ENCODE measurements at regions not wholly inside any gene's neighbourhood (a gene's known extent, or its start where the extent isn't known, plus 50 kb on each side); places are given as distances from the start of the nearest gene placed in this dataset.

DNA sequence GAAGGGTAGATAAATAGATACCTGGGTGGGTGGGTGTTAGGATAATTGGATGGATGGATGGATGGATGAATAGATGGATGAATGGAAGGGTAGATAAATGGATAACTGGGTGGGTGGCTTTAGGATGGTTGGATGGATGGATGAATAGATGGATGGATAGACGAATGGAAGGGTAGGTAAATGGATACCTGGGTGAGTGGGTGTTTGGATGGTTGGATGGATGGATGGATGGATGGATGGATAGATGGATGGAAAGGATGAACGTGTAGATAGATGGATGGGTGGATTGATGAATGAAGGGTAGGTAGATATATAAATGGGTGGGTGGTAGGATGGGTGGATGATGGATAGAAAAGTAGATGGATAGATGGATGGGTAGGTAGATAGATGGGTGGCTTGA is 59.8 kb upstream of the RXRA start:
- Histone ChIP-seq H3K79me1 (ENCODE audit: low read length) (no peaks in the 10 kb centered on the region), H4K8ac (ENCODE audit: low read depth, low read length) (no peak overlapping the region), H3K4me3 (ENCODE audit: low read length) (no peak overlapping the region), H3K4me1 (ENCODE audit: control insufficient read depth, low read depth, low read length) (no peaks in the 10 kb centered on the region), H3K27ac (ENCODE audit: low read depth, low read length) (no peak overlapping the region), H3K4me2 (ENCODE audit: low read length) (no peak overlapping the region), H2BK120ac (ENCODE audit: low read depth, low read length) (no peak overlapping the region), H3K56ac (ENCODE audit: low read length) (no peak overlapping the region), H3K27me3 (ENCODE audit: insufficient read depth, low read length, poor library complexity) (no peaks in the 10 kb centered on the region), H3K23ac (ENCODE audit: low read length) (no peak overlapping the region), H3K79me2 (ENCODE audit: control insufficient read depth, insufficient read depth, low read length) (no peaks in the 10 kb centered on the region), H3K9ac (ENCODE audit: low read length) (no peak overlapping the region), H4K5ac (ENCODE audit: low read length) (no peak overlapping the region), H2AK5ac (ENCODE audit: low read length) (no peak overlapping the region), H3K4ac (ENCODE audit: low read depth, low read length) (no peak overlapping the region), H2BK15ac (replicated peaks; ENCODE audit: low read depth) (no peak overlapping the region), H3K36me3 (ENCODE audit: control insufficient read depth, insufficient read depth, low read length) (no peaks in the 10 kb centered on the region), H3K18ac (ENCODE audit: low read length) (no peak overlapping the region), H2BK5ac (ENCODE audit: low read length) (no peak overlapping the region)
- 100% methylated on average over 2 of the region's 2 CpGs for WGBS (ENCODE audit: extremely low coverage, insufficient coverage, low lambda C conversion rate)
- no peak for DNase-seq

DNA sequence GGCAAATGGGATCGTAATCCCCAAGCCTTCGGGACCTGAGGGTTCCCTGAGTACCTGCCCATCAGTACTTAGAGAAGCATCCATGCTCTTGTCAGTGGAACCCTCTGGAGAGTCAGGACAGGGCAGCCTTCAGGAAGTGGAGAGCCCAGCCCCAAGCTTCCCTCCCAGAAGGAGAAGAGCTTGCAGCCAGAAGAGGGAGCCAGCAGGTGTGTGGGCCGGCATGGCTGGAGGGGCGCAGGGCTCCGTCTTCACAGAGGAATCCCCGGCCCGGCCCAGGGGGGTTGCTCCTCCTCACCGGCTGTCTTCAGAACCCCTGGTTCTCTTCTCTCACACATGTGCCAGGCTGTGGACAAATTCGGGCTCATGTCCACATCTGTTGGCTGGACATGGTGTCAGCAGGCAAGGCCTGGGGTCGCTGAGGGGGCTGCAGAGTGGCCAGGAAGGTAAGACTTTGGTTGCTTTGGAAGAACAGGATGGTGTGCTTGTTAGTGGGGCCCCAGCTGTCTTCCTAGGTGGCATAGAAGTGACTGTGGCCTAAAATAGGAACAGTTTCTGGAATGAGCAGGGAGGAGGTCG is 58.9 kb upstream of the RXRA start:
- H3K4me1 ChIP-seq (ENCODE audit: control insufficient read depth, low read depth, low read length), result no peaks in the 10 kb centered on the region
- H3K27me3 ChIP-seq (ENCODE audit: insufficient read depth, low read length, poor library complexity), result no peaks in the 10 kb centered on the region
- H3K36me3 ChIP-seq (ENCODE audit: control insufficient read depth, insufficient read depth, low read length), result no peaks in the 10 kb centered on the region
- H3K79me2 ChIP-seq (ENCODE audit: control insufficient read depth, insufficient read depth, low read length), result no peaks in the 10 kb centered on the region
- no peak overlapping the region for H2BK5ac ChIP-seq (ENCODE audit: low read length)
- H3K27ac ChIP-seq (ENCODE audit: low read depth, low read length), result no peak overlapping the region
- H3K9ac ChIP-seq (ENCODE audit: low read length), result no peak overlapping the region
- H3K4me2 ChIP-seq (ENCODE audit: low read length), result no peak overlapping the region
- H3K79me1 ChIP-seq (ENCODE audit: low read length), result no peaks in the 10 kb centered on the region
- peak; percentile 24 for DNase-seq
- H3K56ac ChIP-seq (ENCODE audit: low read length), result no peak overlapping the region
- H3K23ac ChIP-seq (ENCODE audit: low read length), result no peak overlapping the region
- no peak overlapping the region for H4K5ac ChIP-seq (ENCODE audit: low read length)
- no peak overlapping the region for H3K4ac ChIP-seq (ENCODE audit: low read depth, low read length)
- H4K8ac ChIP-seq (ENCODE audit: low read depth, low read length), result no peak overlapping the region
- H2BK15ac ChIP-seq (replicated peaks; ENCODE audit: low read depth), result no peak overlapping the region
- H3K4me3 ChIP-seq (ENCODE audit: low read length), result no peak overlapping the region
- no peak overlapping the region for H2BK120ac ChIP-seq (ENCODE audit: low read depth, low read length)
- H2AK5ac ChIP-seq (ENCODE audit: low read length), result no peak overlapping the region
- H3K18ac ChIP-seq (ENCODE audit: low read length), result no peak overlapping the region
- no CpG with 5 or more reads among the region's 11 CpGs for WGBS (ENCODE audit: extremely low coverage, insufficient coverage, low lambda C conversion rate)

DNA sequence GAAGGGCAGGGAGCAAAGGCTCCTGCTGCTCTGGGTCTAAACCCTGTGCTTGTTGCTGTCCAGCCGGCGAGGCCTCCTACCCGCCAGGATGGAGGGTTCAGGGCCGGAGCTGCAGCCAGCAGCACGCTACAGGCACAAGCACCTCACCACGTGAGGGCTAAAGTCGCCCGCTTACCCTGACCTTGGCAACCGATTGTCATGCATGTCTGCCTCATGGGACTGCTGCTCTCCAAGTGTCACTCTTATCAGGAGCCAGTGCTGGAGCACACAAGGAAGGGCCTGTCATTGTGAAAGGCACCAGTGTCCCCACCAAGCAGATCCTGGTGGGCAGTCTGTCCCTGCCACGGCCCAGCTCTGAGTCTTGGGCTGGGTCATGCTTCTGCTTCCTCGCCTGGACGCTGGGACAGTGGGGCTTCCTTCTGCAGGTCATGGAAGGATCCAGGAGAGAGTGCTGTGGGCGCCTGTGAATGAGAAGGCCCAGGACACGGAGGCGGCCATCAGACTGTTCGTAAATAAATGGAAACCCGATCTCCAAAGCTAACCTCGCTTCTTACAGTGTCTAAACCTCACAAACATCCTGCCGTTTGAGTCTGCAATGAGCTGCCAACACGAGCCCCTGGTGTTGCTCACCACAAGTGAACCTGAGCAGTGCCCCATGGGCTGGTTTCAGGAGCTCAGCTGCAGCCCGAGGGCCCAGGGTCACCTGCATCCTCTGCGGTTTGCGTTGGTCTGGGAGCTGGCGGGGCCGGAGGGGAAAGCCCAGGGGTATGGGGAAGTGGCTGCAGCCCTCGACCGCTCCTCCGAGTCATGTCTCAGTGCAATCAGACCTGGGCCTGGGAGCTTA is 58.2 kb upstream of the RXRA start:
- DNase-seq, result no peak
- Histone ChIP-seq H2AK5ac (ENCODE audit: low read length) (no peak overlapping the region), H3K4me1 (ENCODE audit: control insufficient read depth, low read depth, low read length) (no peaks in the 10 kb centered on the region), H3K79me2 (ENCODE audit: control insufficient read depth, insufficient read depth, low read length) (no peaks in the 10 kb centered on the region), H3K23ac (ENCODE audit: low read length) (no peak overlapping the region), H3K4me3 (ENCODE audit: low read length) (no peak overlapping the region), H4K5ac (ENCODE audit: low read length) (no peak overlapping the region), H3K18ac (ENCODE audit: low read length) (no peak overlapping the region), H3K79me1 (ENCODE audit: low read length) (no peaks in the 10 kb centered on the region), H3K4me2 (ENCODE audit: low read length) (no peak overlapping the region), H3K4ac (ENCODE audit: low read depth, low read length) (no peak overlapping the region), H3K27ac (ENCODE audit: low read depth, low read length) (no peak overlapping the region), H3K36me3 (ENCODE audit: control insufficient read depth, insufficient read depth, low read length) (no peaks in the 10 kb centered on the region), H4K8ac (ENCODE audit: low read depth, low read length) (no peak overlapping the region), H3K56ac (ENCODE audit: low read length) (no peak overlapping the region), H3K27me3 (ENCODE audit: insufficient read depth, low read length, poor library complexity) (no peaks in the 10 kb centered on the region), H2BK120ac (ENCODE audit: low read depth, low read length) (no peak overlapping the region), H3K9ac (ENCODE audit: low read length) (no peak overlapping the region), H2BK5ac (ENCODE audit: low read length) (no peak overlapping the region), H2BK15ac (replicated peaks; ENCODE audit: low read depth) (no peak overlapping the region)
- no CpG with 5 or more reads among the region's 28 CpGs for WGBS (ENCODE audit: extremely low coverage, insufficient coverage, low lambda C conversion rate)

DNA sequence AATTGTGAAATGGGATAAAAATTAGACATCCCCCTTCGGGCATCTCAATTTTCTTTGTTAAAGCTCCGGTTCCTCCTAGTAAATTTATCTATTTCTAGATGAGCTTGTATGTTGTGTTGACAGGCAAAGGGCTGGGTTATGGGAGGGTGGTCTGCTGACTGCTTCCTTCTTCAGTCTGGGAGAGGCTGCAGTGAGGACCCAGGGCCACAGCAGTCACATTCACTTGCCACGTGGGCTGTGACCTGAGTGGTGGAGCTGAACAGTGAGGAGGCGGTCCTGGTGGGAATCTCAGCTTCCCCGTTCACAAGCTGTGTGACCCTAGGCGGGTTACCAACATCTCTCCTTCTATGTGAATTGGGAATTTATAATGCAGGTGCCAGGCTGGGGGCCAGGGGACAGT is 57.5 kb upstream of the RXRA start:
- H3K4me3 ChIP-seq (ENCODE audit: low read length), result no peak overlapping the region
- no peaks in the 10 kb centered on the region for H3K36me3 ChIP-seq (ENCODE audit: control insufficient read depth, insufficient read depth, low read length)
- H2BK15ac ChIP-seq (replicated peaks; ENCODE audit: low read depth), result no peak overlapping the region
- no peak overlapping the region for H3K18ac ChIP-seq (ENCODE audit: low read length)
- H3K9ac ChIP-seq (ENCODE audit: low read length), result no peak overlapping the region
- H4K5ac ChIP-seq (ENCODE audit: low read length), result no peak overlapping the region
- no peak overlapping the region for H2BK5ac ChIP-seq (ENCODE audit: low read length)
- no peak overlapping the region for H2BK120ac ChIP-seq (ENCODE audit: low read depth, low read length)
- no peaks in the 10 kb centered on the region for H3K27me3 ChIP-seq (ENCODE audit: insufficient read depth, low read length, poor library complexity)
- H3K79me2 ChIP-seq (ENCODE audit: control insufficient read depth, insufficient read depth, low read length), result no peaks in the 10 kb centered on the region
- no peak overlapping the region for H3K27ac ChIP-seq (ENCODE audit: low read depth, low read length)
- no peak for DNase-seq
- H3K79me1 ChIP-seq (ENCODE audit: low read length), result no peaks in the 10 kb centered on the region
- no peak overlapping the region for H3K23ac ChIP-seq (ENCODE audit: low read length)
- no CpG with 5 or more reads among the region's 6 CpGs for WGBS (ENCODE audit: extremely low coverage, insufficient coverage, low lambda C conversion rate)
- no peak overlapping the region for H3K4ac ChIP-seq (ENCODE audit: low read depth, low read length)
- no peak overlapping the region for H3K56ac ChIP-seq (ENCODE audit: low read length)
- no peak overlapping the region for H2AK5ac ChIP-seq (ENCODE audit: low read length)
- H3K4me2 ChIP-seq (ENCODE audit: low read length), result no peak overlapping the region
- no peak overlapping the region for H4K8ac ChIP-seq (ENCODE audit: low read depth, low read length)
- no peaks in the 10 kb centered on the region for H3K4me1 ChIP-seq (ENCODE audit: control insufficient read depth, low read depth, low read length)

DNA sequence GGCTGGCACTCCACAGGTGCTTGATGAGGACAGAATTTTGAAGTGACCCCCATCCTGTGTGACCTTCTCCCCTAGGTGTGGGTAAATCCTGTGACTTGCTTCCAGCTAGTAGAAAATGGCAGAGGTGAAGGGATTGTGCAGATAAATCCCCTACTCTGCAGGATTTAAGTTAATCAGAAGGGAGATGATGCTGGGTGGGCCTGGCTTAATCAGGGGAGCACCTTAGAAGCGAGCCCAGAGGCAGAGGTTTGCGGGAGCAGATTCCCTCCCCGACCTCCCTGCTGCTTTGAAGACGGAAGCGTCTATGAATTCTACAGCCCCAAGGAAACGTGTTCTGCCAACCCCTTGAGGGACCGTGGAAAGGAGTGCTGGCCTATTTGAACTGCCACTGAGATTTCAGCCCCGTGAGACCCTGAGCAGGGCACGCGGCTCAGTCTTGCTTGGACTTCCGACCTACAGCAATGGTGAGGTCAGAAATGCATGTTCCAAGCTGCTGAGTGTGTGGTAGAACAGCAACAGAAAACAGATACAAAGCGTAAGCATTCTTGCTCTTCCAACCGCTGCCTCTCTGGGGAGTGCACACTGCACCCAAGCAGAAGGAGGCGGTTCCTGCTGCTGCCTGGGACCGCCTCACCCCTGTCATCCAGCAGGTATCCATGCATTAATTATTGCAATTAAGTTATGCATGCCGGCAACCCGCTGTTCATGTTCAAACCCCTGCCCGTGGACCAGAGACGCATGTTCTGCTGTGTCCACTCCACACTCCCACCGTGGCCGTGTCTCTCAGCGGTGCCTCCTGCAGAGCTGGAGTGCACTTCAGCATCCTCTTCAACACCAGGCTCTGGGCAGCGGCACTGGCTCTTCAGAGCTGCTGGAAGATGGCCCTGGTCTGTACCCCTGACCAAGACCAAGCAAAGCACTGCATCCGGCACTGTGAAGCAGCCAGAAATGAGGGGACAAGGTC is 54.6 kb upstream of the RXRA start:
- H3K4ac ChIP-seq (ENCODE audit: low read depth, low read length), result no peak overlapping the region
- H4K8ac ChIP-seq (ENCODE audit: low read depth, low read length), result no peak overlapping the region
- H3K23ac ChIP-seq (ENCODE audit: low read length), result no peak overlapping the region
- no peak for DNase-seq
- no peak overlapping the region for H3K9ac ChIP-seq (ENCODE audit: low read length)
- no peak overlapping the region for H2BK120ac ChIP-seq (ENCODE audit: low read depth, low read length)
- no peaks in the 10 kb centered on the region for H3K79me1 ChIP-seq (ENCODE audit: low read length)
- H3K27ac ChIP-seq (ENCODE audit: low read depth, low read length), result no peak overlapping the region
- H2AK5ac ChIP-seq (ENCODE audit: low read length), result no peak overlapping the region
- H3K18ac ChIP-seq (ENCODE audit: low read length), result no peak overlapping the region
- H3K56ac ChIP-seq (ENCODE audit: low read length), result no peak overlapping the region
- H4K5ac ChIP-seq (ENCODE audit: low read length), result no peak overlapping the region
- no peak overlapping the region for H3K4me2 ChIP-seq (ENCODE audit: low read length)
- H3K4me1 ChIP-seq (ENCODE audit: control insufficient read depth, low read depth, low read length), result no peaks in the 10 kb centered on the region
- H2BK5ac ChIP-seq (ENCODE audit: low read length), result no peak overlapping the region
- no peak overlapping the region for H2BK15ac ChIP-seq (replicated peaks; ENCODE audit: low read depth)
- no peak overlapping the region for H3K4me3 ChIP-seq (ENCODE audit: low read length)
- no peaks in the 10 kb centered on the region for H3K36me3 ChIP-seq (ENCODE audit: control insufficient read depth, insufficient read depth, low read length)
- no CpG with 5 or more reads among the region's 24 CpGs for WGBS (ENCODE audit: extremely low coverage, insufficient coverage, low lambda C conversion rate)
- no peaks in the 10 kb centered on the region for H3K27me3 ChIP-seq (ENCODE audit: insufficient read depth, low read length, poor library complexity)
- H3K79me2 ChIP-seq (ENCODE audit: control insufficient read depth, insufficient read depth, low read length), result no peaks in the 10 kb centered on the region
